SK-N-MC (cell line): ENCODE measurements at regions not wholly inside any gene's neighbourhood (a gene's known extent, or its start where the extent isn't known, plus 50 kb on each side); places are given as distances from the start of the nearest gene placed in this dataset.

Experiments
- DNase-seq: peaks from one replicate; pipeline ENCODE4 v3.0.0-alpha.2; 2011; ENCODE audit warnings: low read depth, low spot score
- H3K27ac ChIP-seq: fragments of 200-600 bp; sonication (generic); 2 replicates; pipeline ENCODE4 v1.5.1; 2016; ENCODE audit warnings: mixed run types
- H3K36me3 ChIP-seq: fragments of 200-600 bp; sonication (generic); 2 replicates; pipeline ENCODE4 v1.6.1; 2017; ENCODE audit warnings: antibody characterized with exemption, low read length, mixed read lengths; ENCODE audit not compliant: insufficient read depth
- H3K4me3 ChIP-seq: fragments of 200-600 bp; sonication (generic); 2 replicates; pipeline ENCODE4 v1.5.1; 2016
- H3K9ac ChIP-seq: fragments of 200-600 bp; sonication (generic); 2 replicates; pipeline ENCODE4 v1.8.0; 2017; ENCODE audit warnings: mixed run types, mixed read lengths; ENCODE audit not compliant: insufficient read length
- H3K9me3 ChIP-seq: fragments of 200-600 bp; sonication (generic); 2 replicates; pipeline ENCODE4 v1.6.1; 2017; ENCODE audit warnings: low read depth, mild to moderate bottlenecking, antibody characterized with exemption, low read length, moderate library complexity, mixed read lengths
- EZH2 ChIP-seq: fragments of 200-600 bp; sonication (generic); IDR thresholded peaks from one replicate; pipeline ENCODE4 v1.6.1; 2017; ENCODE audit warnings: antibody characterized with exemption
- FOXP2 ChIP-seq: optimal IDR thresholded peaks from 2 replicates; pipeline ENCODE3; 2011; ENCODE audit warnings: mild to moderate bottlenecking, moderate library complexity; ENCODE audit not compliant: insufficient read depth; ENCODE audit errors: extremely low read length, control extremely low read depth
- POLR2AphosphoS5 ChIP-seq: IDR thresholded peaks from 2 replicates; pipeline ENCODE4 v1.6.1; 2012; ENCODE audit warnings: mild to moderate bottlenecking, low read depth, low read length, borderline replicate concordance

DNA sequence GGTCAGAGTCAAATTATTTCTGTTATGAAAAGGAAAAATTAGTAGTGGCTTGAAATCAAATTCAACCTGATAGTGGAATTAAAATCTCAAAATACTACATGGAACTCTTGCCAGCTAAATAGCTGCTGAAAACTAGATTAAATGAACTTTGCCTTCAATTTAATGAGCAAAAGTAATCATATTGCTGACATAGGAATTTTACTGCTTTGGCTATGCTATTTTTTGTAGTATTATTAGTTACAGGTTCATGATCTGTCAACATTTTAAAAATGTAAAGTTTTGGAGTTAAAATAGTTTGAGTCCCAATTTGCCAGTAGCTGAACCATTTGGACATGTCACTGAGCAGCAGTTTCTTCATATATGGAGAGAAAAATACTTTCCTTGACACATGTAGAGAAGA, 81.4 kb downstream of the RERGL start:
- no peak for DNase-seq

DNA sequence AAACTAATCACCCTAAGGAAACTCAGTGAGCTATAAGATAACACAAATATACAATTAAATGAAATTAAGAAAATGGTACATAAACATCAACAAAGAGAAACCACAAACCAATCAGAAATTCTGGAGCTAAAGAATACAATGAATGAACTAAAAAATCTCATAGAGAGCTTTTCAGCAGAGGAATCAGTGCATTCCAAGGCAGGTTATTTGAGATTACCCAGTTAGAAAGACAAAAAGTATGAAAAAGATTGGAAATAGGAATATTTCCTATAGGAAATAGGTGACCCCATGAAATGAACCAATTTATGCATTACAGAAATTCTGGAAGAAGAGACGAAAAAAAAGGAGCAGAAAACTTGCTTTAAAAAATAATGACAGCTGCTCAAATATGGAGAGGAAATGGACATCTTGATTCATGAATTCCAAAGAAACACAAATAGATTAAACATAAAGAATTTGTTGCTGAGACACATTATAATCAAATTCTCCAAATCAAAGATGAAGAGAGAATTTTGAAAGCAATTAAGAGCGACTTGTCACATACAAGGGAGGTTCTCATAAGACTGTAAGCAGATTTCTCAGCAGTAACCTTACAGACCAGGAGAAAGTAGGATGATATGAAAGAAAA, 90.7 kb downstream of the RERGL start:
- H3K9ac ChIP-seq = no peak overlapping the region
- no peaks in the 10 kb centered on the region for H3K36me3 ChIP-seq
- no peak overlapping the region for H3K27ac ChIP-seq
- TF ChIP-seq EZH2 = no peak
- TF ChIP-seq POLR2AphosphoS5 = no peak
- TF ChIP-seq FOXP2 = no peak
- no peak for DNase-seq
- H3K9me3 ChIP-seq = peaks cover 11% of the 10 kb centered on the region; the same call in 1 of the 2 replicates
- H3K4me3 ChIP-seq = no peak overlapping the region

More for the DNA sequence above, 81.4 kb downstream of the RERGL start:
- H3K27ac ChIP-seq = no peak overlapping the region
- no peaks in the 10 kb centered on the region for H3K9me3 ChIP-seq
- no peak overlapping the region for H3K4me3 ChIP-seq
- TF ChIP-seq FOXP2 = no peak
- no peak for TF ChIP-seq POLR2AphosphoS5
- TF ChIP-seq EZH2 = no peak
- no peak overlapping the region for H3K9ac ChIP-seq
- H3K36me3 ChIP-seq = no peaks in the 10 kb centered on the region

DNA sequence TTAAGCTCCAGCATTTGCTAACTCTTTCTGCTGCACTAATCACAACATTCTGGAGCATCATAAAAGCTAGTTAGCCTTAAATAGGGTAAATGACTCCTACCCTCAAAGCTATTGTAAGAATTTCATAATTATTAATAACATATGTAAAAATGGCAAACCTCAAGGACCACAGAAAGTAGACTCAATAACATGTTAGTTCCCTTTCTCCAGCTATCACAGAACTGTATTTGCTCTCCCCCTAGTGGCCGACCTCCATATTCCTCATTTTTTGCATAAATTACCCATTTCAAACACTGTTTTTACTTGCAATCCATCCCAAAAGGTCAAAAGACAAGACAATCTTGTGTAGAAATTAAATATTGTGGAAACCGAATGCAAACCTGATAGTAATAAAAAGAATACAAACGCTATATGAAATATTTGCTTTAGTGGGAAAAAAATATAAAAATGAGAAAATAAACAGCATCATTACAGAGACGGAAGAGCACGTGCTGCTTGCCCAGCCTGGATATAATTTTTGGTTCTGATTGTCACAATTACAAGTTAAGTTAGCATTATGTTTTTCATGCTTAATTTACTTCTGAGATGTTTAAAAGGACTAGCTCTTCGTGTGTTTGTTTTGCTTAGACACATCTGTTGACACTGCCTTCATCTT, 97.9 kb downstream of the RERGL start:
- Histone ChIP-seq H3K9me3 (no peaks in the 10 kb centered on the region), H3K9ac (no peak overlapping the region), H3K4me3 (peak overlapping the region; percentile 13; the same call in 1 of the 2 replicates), H3K27ac (peak overlapping the region; percentile 53; the same call in 1 of the 2 replicates), H3K36me3 (no peaks in the 10 kb centered on the region)
- DNase-seq = peak; percentile 77
- TF ChIP-seq FOXP2 (no peak), EZH2 (no peak), POLR2AphosphoS5 (no peak)

DNA sequence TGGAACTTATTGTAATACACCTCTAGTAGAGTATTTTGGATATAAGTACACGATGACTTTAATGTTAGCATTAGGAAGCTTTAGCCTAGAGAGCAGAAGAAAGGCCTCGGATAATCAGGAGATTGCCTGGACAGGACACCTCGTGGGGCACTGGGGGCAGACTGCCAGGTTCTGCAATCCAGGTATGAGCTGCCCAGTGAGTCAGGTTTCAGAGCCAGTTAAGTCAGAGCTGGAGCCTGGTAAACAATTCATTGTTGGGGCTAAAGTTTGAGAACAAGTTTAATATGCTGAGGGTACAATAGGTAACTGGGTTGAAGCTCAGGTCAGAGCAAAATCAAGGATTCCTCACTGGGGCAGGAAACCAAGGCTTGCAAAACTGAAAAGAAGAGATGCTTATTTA, 107.4 kb downstream of the RERGL start:
- no peaks in the 10 kb centered on the region for H3K9me3 ChIP-seq
- no peak for DNase-seq
- H3K4me3 ChIP-seq = no peak overlapping the region
- no peak overlapping the region for H3K27ac ChIP-seq
- H3K9ac ChIP-seq = no peak overlapping the region
- no peaks in the 10 kb centered on the region for H3K36me3 ChIP-seq
- TF ChIP-seq EZH2 (no peak), POLR2AphosphoS5 (no peak), FOXP2 (no peak)

DNA sequence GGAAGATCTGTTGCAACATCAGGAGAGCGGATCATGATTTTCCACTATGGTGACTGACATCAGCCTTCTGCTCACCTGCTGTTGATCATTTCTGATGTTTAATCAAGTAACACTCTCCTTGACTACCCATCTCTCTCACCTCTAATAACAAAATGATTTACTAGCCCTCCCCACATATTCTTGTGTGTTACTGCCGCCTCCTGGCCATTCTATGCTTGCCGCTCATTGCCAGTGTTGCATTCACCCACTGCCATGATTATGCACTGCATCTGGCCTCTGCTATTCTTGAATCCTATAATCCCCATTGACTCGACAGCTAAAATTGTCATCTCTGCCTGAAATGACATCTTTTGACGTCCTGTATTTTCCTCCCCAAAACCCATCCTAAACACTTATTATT, 113.8 kb downstream of the RERGL start:
- Histone ChIP-seq H3K27ac (no peak overlapping the region), H3K9me3 (no peaks in the 10 kb centered on the region), H3K9ac (no peak overlapping the region), H3K36me3 (no peaks in the 10 kb centered on the region), H3K4me3 (no peak overlapping the region)
- DNase-seq = no peak
- no peak for TF ChIP-seq FOXP2
- TF ChIP-seq EZH2 = no peak
- TF ChIP-seq POLR2AphosphoS5 = no peak

DNA sequence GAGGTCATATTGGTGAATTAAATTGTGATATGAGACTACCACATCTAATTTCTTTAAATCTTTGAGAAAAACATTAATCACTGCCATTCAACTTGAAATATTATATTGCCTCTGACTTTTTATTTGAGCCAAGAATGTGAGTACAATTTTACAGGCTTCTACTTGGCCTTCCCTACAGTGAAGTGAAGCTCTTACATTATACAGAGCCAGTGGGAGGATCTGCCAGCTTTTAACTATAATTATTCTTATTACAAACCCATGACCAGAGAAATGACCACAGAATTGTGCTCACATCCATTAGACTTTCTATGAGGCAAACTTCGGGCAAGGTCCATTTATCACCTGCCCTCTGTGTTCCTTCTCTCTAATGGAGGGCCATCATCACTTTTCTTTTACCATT, 114.2 kb downstream of the RERGL start:
- no peaks in the 10 kb centered on the region for H3K9me3 ChIP-seq
- no peak for TF ChIP-seq FOXP2
- TF ChIP-seq POLR2AphosphoS5 = no peak
- no peak for TF ChIP-seq EZH2
- DNase-seq = no peak

DNA sequence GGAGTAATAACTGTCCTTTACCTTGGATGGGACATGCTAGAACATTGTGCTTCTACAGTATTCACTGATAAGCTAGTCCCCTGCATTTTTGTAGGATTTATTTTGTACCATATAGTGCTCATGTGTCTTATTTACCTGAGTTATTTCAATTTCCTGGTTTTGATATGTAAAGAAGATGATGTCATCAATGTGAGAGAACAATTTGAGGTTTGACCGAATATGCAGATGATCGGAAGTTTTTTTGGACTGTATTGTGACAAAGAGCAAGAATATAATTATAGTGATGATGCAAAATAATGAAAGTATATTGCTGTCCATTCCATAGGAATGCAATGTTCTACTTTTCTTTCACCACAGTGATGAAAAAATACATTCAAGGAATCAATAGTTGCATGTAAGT, 114.8 kb downstream of the RERGL start:
- no peak for TF ChIP-seq POLR2AphosphoS5
- no peak for TF ChIP-seq FOXP2
- no peak for TF ChIP-seq EZH2
- no peak for DNase-seq
- Histone ChIP-seq H3K36me3 (no peaks in the 10 kb centered on the region), H3K9me3 (no peaks in the 10 kb centered on the region), H3K27ac (no peak overlapping the region), H3K4me3 (no peak overlapping the region), H3K9ac (no peak overlapping the region)

More for the DNA sequence above, 114.2 kb downstream of the RERGL start:
- H3K27ac ChIP-seq = no peak overlapping the region
- H3K4me3 ChIP-seq = no peak overlapping the region
- H3K36me3 ChIP-seq = no peaks in the 10 kb centered on the region
- no peak overlapping the region for H3K9ac ChIP-seq

DNA sequence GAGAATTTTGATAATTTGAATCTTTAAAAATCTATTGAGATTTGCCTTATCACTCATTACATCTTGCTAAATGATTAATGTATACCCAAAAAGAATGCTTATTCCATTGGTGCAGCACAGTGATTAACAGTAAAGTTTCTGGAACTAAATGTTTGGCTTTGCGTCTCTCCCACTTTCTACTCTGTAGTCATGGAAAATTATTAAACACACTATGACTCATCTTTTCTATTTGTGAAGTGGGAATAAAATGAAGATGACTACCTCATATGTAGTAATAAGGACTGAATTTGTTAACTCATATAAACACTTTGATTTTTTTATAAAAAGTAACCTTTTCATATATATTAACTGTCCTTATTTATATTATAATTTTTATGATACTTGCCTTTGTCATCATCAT, 118.1 kb downstream of the RERGL start:
- Histone ChIP-seq H3K36me3 (no peaks in the 10 kb centered on the region), H3K27ac (no peak overlapping the region), H3K9ac (no peak overlapping the region), H3K4me3 (no peak overlapping the region), H3K9me3 (no peaks in the 10 kb centered on the region)
- TF ChIP-seq EZH2 (no peak), POLR2AphosphoS5 (no peak), FOXP2 (no peak)
- no peak for DNase-seq
